GM23338 (cell line): ENCODE measurements at regions not wholly inside any gene's neighbourhood (a gene's known extent, or its start where the extent isn't known, plus 50 kb on each side); places are given as distances from the start of the nearest gene placed in this dataset.

Source experiments
- ATAC-seq: fragments of 200-7000 bp; cut with Tn5 transposase; 3 replicates; pipeline ENCODE4 v1.9.1; 2020
- DNase-seq: peaks from one replicate; pipeline ENCODE4 v3.0.0-alpha.2; 2015; ENCODE audit warnings: low spot score
- H2AFZ ChIP-seq: fragments of 200-600 bp; sonication (generic); 2 replicates; pipeline ENCODE4 v1.8.0; 2016; ENCODE audit warnings: antibody characterized with exemption, mild to moderate bottlenecking, moderate library complexity
- H3F3A ChIP-seq: fragments of 200-600 bp; sonication (generic); replicated peaks from 2 replicates; pipeline ENCODE4 v1.8.0; 2017; ENCODE audit warnings: antibody characterized with exemption, mixed run types, low read depth
- H3K27ac ChIP-seq: fragments of 200-600 bp; sonication (generic); 2 replicates; pipeline ENCODE4 v1.6.1; 2016; ENCODE audit warnings: low read depth
- H3K27me3 ChIP-seq: fragments of 200-600 bp; sonication (generic); 2 replicates; pipeline ENCODE4 v1.8.0; 2016; ENCODE audit warnings: mild to moderate bottlenecking, mixed run types, moderate library complexity; ENCODE audit not compliant: insufficient read depth
- H3K36me3 ChIP-seq: fragments of 200-600 bp; sonication (generic); 2 replicates; pipeline ENCODE4 v1.8.0; 2016; ENCODE audit warnings: mild to moderate bottlenecking; ENCODE audit not compliant: insufficient read depth
- H3K4me1 ChIP-seq: fragments of 200-600 bp; sonication (generic); 2 replicates; pipeline ENCODE4 v1.8.0; 2016; ENCODE audit warnings: mild to moderate bottlenecking, moderate library complexity; ENCODE audit not compliant: insufficient read depth
- H3K4me2 ChIP-seq: fragments of 200-600 bp; sonication (generic); 2 replicates; pipeline ENCODE4 v1.7.1; 2017; ENCODE audit warnings: mixed run types
- H3K4me3 ChIP-seq: fragments of 200-600 bp; sonication (generic); 2 replicates; pipeline ENCODE4 v1.6.1; 2016; ENCODE audit warnings: mixed run types
- H3K79me2 ChIP-seq: fragments of 200-600 bp; sonication (generic); replicated peaks from 2 replicates; pipeline ENCODE4 v1.8.0; 2017; ENCODE audit warnings: mild to moderate bottlenecking; ENCODE audit not compliant: insufficient read depth
- H3K9me2 ChIP-seq: fragments of 200-600 bp; sonication (generic); 2 replicates; pipeline ENCODE4 v1.8.0; 2017; ENCODE audit not compliant: insufficient read depth
- H4K20me1 ChIP-seq: fragments of 200-600 bp; sonication (generic); replicated peaks from 2 replicates; pipeline ENCODE4 v1.8.0; 2017; ENCODE audit warnings: mild to moderate bottlenecking; ENCODE audit not compliant: insufficient read depth
- H3K27ac Mint-ChIP-seq: 2 replicates; pipeline ENCODE4 v1.8.0; 2020; ENCODE audit warnings: inconsistent platforms, mild to moderate bottlenecking, moderate library complexity, mixed read lengths
- H3K27me3 Mint-ChIP-seq: 3 replicates; pipeline ENCODE4 v1.8.0; 2022; ENCODE audit warnings: low read depth, mild to moderate bottlenecking, moderate library complexity, mixed read lengths, inconsistent platforms; ENCODE audit not compliant: insufficient read depth, poor library complexity
- H3K36me3 Mint-ChIP-seq: 3 replicates; pipeline ENCODE4 v1.8.0; 2021; ENCODE audit warnings: low read depth, mild to moderate bottlenecking, inconsistent platforms, moderate library complexity, mixed read lengths
- H3K4me1 Mint-ChIP-seq: 3 replicates; pipeline ENCODE4 v1.8.0; 2020; ENCODE audit warnings: mild to moderate bottlenecking, inconsistent platforms, mixed read lengths
- H3K4me3 Mint-ChIP-seq: 3 replicates; pipeline ENCODE4 v1.8.0; 2021; ENCODE audit warnings: moderate library complexity, mild to moderate bottlenecking, inconsistent platforms, mixed read lengths
- H3K9me3 Mint-ChIP-seq: 3 replicates; pipeline ENCODE4 v1.8.0; 2020; ENCODE audit warnings: moderate library complexity, mild to moderate bottlenecking, inconsistent platforms, mixed read lengths
- CTCF ChIP-seq, 2 experiments: fragments of 200-600 bp in 1 of 2; sonication (generic) in 1 of 2; conservative IDR thresholded peaks; 2 replicates each; pipeline versions ENCODE4 v1.5.1 to v1.6.1; 2016 to 2017; ENCODE audit warnings: antibody characterized with exemption in 2 of 2, low read depth in 2 of 2, mild to moderate bottlenecking in 2 of 2, moderate library complexity in 1 of 2
- ETS1 ChIP-seq: IDR thresholded peaks from 2 replicates; pipeline ENCODE4 v1.6.1; 2016; ENCODE audit warnings: antibody characterized with exemption
- EZH2 ChIP-seq: fragments of 200-600 bp; sonication (generic); IDR thresholded peaks from one replicate; pipeline ENCODE4 v1.8.0; 2017; ENCODE audit warnings: antibody characterized with exemption, mild to moderate bottlenecking, low read depth; ENCODE audit not compliant: unreplicated experiment
- EZH2phosphoT487 ChIP-seq: fragments of 200-600 bp; sonication (generic); IDR thresholded peaks from one replicate; pipeline ENCODE4 v1.8.1; 2018; ENCODE audit warnings: antibody characterized with exemption; ENCODE audit not compliant: unreplicated experiment
- JUNB ChIP-seq: IDR thresholded peaks from one replicate; pipeline ENCODE4 v1.6.1; 2016; ENCODE audit warnings: antibody characterized with exemption; ENCODE audit not compliant: unreplicated experiment
- NANOG ChIP-seq: IDR thresholded peaks from 2 replicates; pipeline ENCODE4 v1.6.1; 2016; ENCODE audit warnings: antibody characterized with exemption, borderline replicate concordance
- REST ChIP-seq: IDR thresholded peaks from one replicate; pipeline ENCODE4 v1.6.1; 2018; ENCODE audit warnings: antibody characterized with exemption; ENCODE audit not compliant: unreplicated experiment
- ZNF114 ChIP-seq: fragments of 250-450 bp; sonication (Bioruptor Pico); IDR thresholded peaks from 2 replicates; pipeline ENCODE4 v1.5.0; 2020; ENCODE audit warnings: mild to moderate bottlenecking, moderate library complexity

GRCh38 chr11:62054484-62055121 lies 69.2 kb upstream of the INCENP start:
- Histone ChIP-seq H3K27ac (no peak overlapping the region), H3K4me3 (no peak overlapping the region), H2AFZ (no peak overlapping the region), H3K4me2 (no peak overlapping the region), H3K27me3 (no peaks in the 10 kb centered on the region), H3K36me3 (no peaks in the 10 kb centered on the region), H4K20me1 (no peaks in the 10 kb centered on the region), H3K4me1 (no peaks in the 10 kb centered on the region), H3F3A (no peaks in the 10 kb centered on the region), H3K79me2 (no peaks in the 10 kb centered on the region), H3K9me2 (no peaks in the 10 kb centered on the region)
- H3K9me3 Mint-ChIP-seq, result peaks cover 22% of the 10 kb centered on the region
- H3K27ac Mint-ChIP-seq, result no peak overlapping the region
- DNase-seq (peak; percentile 45), ATAC-seq (no peak)
- no peak overlapping the region for H3K4me3 Mint-ChIP-seq
- H3K27me3 Mint-ChIP-seq, result no peaks in the 10 kb centered on the region
- no peaks in the 10 kb centered on the region for H3K4me1 Mint-ChIP-seq
- TF ChIP-seq CTCF (conservative IDR thresholded peaks at IDR 0.05; ENCODE audit: low read depth in 2 of 2) (peak; percentile 38 to 67), ETS1 (no peak)
- peaks cover 12% of the 10 kb centered on the region; the same call in 2 of the 3 replicates for H3K36me3 Mint-ChIP-seq

GRCh38 chr11:62054081-62054480 lies 69.7 kb upstream of the INCENP start:
- Histone ChIP-seq H3K9me2 (no peaks in the 10 kb centered on the region), H3F3A (no peaks in the 10 kb centered on the region), H2AFZ (no peak overlapping the region), H3K4me3 (no peak overlapping the region), H3K36me3 (no peaks in the 10 kb centered on the region), H3K27me3 (no peaks in the 10 kb centered on the region), H3K27ac (no peak overlapping the region), H4K20me1 (no peaks in the 10 kb centered on the region), H3K4me1 (no peaks in the 10 kb centered on the region), H3K79me2 (no peaks in the 10 kb centered on the region), H3K4me2 (no peak overlapping the region)
- peaks cover 22% of the 10 kb centered on the region for H3K9me3 Mint-ChIP-seq
- H3K36me3 Mint-ChIP-seq, result peaks cover 12% of the 10 kb centered on the region; the same call in 2 of the 3 replicates
- no peak for ATAC-seq
- no peak for DNase-seq
- no peaks in the 10 kb centered on the region for H3K27me3 Mint-ChIP-seq
- no peaks in the 10 kb centered on the region for H3K4me1 Mint-ChIP-seq
- H3K4me3 Mint-ChIP-seq, result no peak overlapping the region
- no peak overlapping the region for H3K27ac Mint-ChIP-seq
- TF ChIP-seq NANOG (no peak), CTCF (conservative IDR thresholded peaks at IDR 0.05; ENCODE audit: low read depth in 2 of 2) (no peak), REST (no peak), ZNF114 (CRISPR knock-in tag) (no peak), EZH2 (no peak), JUNB (no peak), EZH2phosphoT487 (no peak)
